HTR-8/SVneo (cell line): ENCODE measurements at regions not wholly inside any gene's neighbourhood (a gene's known extent, or its start where the extent isn't known, plus 50 kb on each side); places are given as distances from the start of the nearest gene placed in this dataset.

Source experiments
- DNase-seq: peaks from one replicate; pipeline ENCODE4 v3.0.0; 2011; ENCODE audit warnings: low spot score, mixed read lengths; ENCODE audit not compliant: insufficient read length
- FAIRE-seq: peaks from 2 replicates; lab custom pipeline; 2011; peaks lifted over from hg19 to GRCh38; lab: Jason Lieb, UNC

GRCh38 chr13:34467450-34468083 lies 474.5 kb upstream of the NBEA start:
- DNase-seq (no peak), FAIRE-seq (no peak)

GRCh38 chr13:34469196-34469986 lies 472.7 kb upstream of the NBEA start:
- FAIRE-seq (no peak), DNase-seq (no peak)

- DNase-seq (no peak), FAIRE-seq (no peak)
Observed at GRCh38 chr13:34474187-34474868, 467.7 kb upstream of the NBEA start.

- DNase-seq: no peak
- FAIRE-seq: no peak
Observed at GRCh38 chr13:34478376-34478775, 463.7 kb upstream of the NBEA start.

- FAIRE-seq (no peak), DNase-seq (no peak)
Observed at GRCh38 chr13:34502011-34502410, 440.1 kb upstream of the NBEA start.

GRCh38 chr13:34502621-34503020 lies 439.4 kb upstream of the NBEA start:
- DNase-seq (no peak), FAIRE-seq (no peak)

- DNase-seq (no peak), FAIRE-seq (no peak)
Observed at GRCh38 chr13:34506796-34507195, 435.3 kb upstream of the NBEA start.

GRCh38 chr13:34507630-34508029 lies 434.4 kb upstream of the NBEA start:
- no peak for FAIRE-seq
- no peak for DNase-seq

- DNase-seq: no peak
- FAIRE-seq: no peak
Observed at GRCh38 chr13:34512817-34513216, 429.3 kb upstream of the NBEA start.

GRCh38 chr13:34513526-34513925 lies 428.5 kb upstream of the NBEA start:
- no peak for FAIRE-seq
- DNase-seq: no peak

GRCh38 chr13:34515201-34515600 lies 426.9 kb upstream of the NBEA start:
- FAIRE-seq (no peak), DNase-seq (no peak)

- DNase-seq: no peak
- no peak for FAIRE-seq
Observed at GRCh38 chr13:34521171-34521570, 420.9 kb upstream of the NBEA start.

- no peak for FAIRE-seq
- no peak for DNase-seq
Observed at GRCh38 chr13:34522808-34523207, 419.3 kb upstream of the NBEA start.

GRCh38 chr13:34523406-34523805 lies 418.7 kb upstream of the NBEA start:
- FAIRE-seq (no peak), DNase-seq (no peak)

- DNase-seq (no peak), FAIRE-seq (no peak)
Observed at GRCh38 chr13:34533941-34534340, 408.1 kb upstream of the NBEA start.

- FAIRE-seq: no peak
- no peak for DNase-seq
Observed at GRCh38 chr13:34542321-34542720, 399.7 kb upstream of the NBEA start.

- FAIRE-seq: no peak
- DNase-seq: no peak
Observed at GRCh38 chr13:34543836-34544235, 398.2 kb upstream of the NBEA start.

- FAIRE-seq (no peak), DNase-seq (no peak)
Observed at GRCh38 chr13:34545461-34545860, 396.6 kb upstream of the NBEA start.

- no peak for DNase-seq
- FAIRE-seq: no peak
Observed at GRCh38 chr13:34546344-34547250, 395.5 kb upstream of the NBEA start.

GRCh38 chr13:34547929-34548328 lies 394.1 kb upstream of the NBEA start:
- no peak for FAIRE-seq

More at GRCh38 chr13:34547929-34548328, 394.1 kb upstream of the NBEA start:
- DNase-seq: no peak
